Left lung (tissue), 4 donors: ENCODE measurements at regions not wholly inside any gene's neighbourhood (a gene's known extent, or its start where the extent isn't known, plus 50 kb on each side); places are given as distances from the start of the nearest gene placed in this dataset.

Experiments
- ATAC-seq: fragments of 200-7000 bp; cut with Tn5 transposase; one replicate; pipeline ENCODE4 v1.9.1; 2020; ENCODE audit warnings: moderate library complexity
- DNase-seq, 4 donors: peaks; one replicate each; pipeline ENCODE4 v3.0.0-alpha.2; 2013 to 2020
- H3K27ac ChIP-seq, 2 donors: fragments of 200-600 bp; sonication (generic) in 1 of 2; one replicate each; pipeline versions ENCODE4 v1.5.0 to v1.8.0; 2020 to 2021
- H3K27me3 ChIP-seq, 2 donors: fragments of 200-600 bp; sonication (generic) in 1 of 2; one replicate each; pipeline versions ENCODE4 v1.5.0 to v1.8.0; 2020 to 2021
- H3K36me3 ChIP-seq, 2 donors: fragments of 200-600 bp; sonication (generic) in 1 of 2; one replicate each; pipeline versions ENCODE4 v1.5.0 to v1.8.0; 2020 to 2021
- H3K4me1 ChIP-seq, 2 donors: fragments of 200-600 bp; one replicate each; pipeline ENCODE4 v1.8.0; 2021
- H3K4me3 ChIP-seq, 2 donors: fragments of 200-600 bp; sonication (generic) in 1 of 2; one replicate each; pipeline versions ENCODE4 v1.5.0 to v1.8.0; 2020 to 2021; ENCODE audit warnings: mild to moderate bottlenecking in 1 of 2
- H3K9me3 ChIP-seq, 2 donors: fragments of 200-600 bp; sonication (generic) in 1 of 2; one replicate each; pipeline versions ENCODE4 v1.5.0 to v1.8.0; 2020 to 2021
- intact Hi-C, 2 donors: fragments of 100-400 bp; cut with DNase I; formaldehyde crosslinking; loops; one replicate each; pipeline versions ENCODE4 v1.11.2 to v1.14.2; 2022
- TF ChIP-seq, protein P1 (sequence below), 2 donors: fragments of 200-600 bp; sonication (generic) in 1 of 2; IDR thresholded peaks; one replicate each; pipeline versions ENCODE4 v1.5.0 to v1.8.0; 2021; ENCODE audit warnings: antibody characterized with exemption in 2 of 2
- donor health status: DM: no; HTN: yes; CAD: no.
- donor health status: DM: no; HTN: no; CAD: no.

- TF ChIP-seq, protein P1, sequence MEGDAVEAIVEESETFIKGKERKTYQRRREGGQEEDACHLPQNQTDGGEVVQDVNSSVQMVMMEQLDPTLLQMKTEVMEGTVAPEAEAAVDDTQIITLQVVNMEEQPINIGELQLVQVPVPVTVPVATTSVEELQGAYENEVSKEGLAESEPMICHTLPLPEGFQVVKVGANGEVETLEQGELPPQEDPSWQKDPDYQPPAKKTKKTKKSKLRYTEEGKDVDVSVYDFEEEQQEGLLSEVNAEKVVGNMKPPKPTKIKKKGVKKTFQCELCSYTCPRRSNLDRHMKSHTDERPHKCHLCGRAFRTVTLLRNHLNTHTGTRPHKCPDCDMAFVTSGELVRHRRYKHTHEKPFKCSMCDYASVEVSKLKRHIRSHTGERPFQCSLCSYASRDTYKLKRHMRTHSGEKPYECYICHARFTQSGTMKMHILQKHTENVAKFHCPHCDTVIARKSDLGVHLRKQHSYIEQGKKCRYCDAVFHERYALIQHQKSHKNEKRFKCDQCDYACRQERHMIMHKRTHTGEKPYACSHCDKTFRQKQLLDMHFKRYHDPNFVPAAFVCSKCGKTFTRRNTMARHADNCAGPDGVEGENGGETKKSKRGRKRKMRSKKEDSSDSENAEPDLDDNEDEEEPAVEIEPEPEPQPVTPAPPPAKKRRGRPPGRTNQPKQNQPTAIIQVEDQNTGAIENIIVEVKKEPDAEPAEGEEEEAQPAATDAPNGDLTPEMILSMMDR (IDR thresholded peaks at IDR 0.05): no peak
- Histone ChIP-seq H3K4me1 (no peaks in the 10 kb centered on the region), H3K27ac (no peak overlapping the region), H3K36me3 (no peaks in the 10 kb centered on the region), H3K27me3 (no peaks in the 10 kb centered on the region), H3K9me3 (no peaks in the 10 kb centered on the region), H3K4me3 (no peak overlapping the region)
- intact Hi-C loops: no loop called here
- DNase-seq: peak in 2 of 4 donors; percentile 24 to 51
- ATAC-seq: no peak
These were observed 256.8 kb upstream of the ADAMTS16 start for GRCh38 chr5:4883360-4883759.

DNA sequence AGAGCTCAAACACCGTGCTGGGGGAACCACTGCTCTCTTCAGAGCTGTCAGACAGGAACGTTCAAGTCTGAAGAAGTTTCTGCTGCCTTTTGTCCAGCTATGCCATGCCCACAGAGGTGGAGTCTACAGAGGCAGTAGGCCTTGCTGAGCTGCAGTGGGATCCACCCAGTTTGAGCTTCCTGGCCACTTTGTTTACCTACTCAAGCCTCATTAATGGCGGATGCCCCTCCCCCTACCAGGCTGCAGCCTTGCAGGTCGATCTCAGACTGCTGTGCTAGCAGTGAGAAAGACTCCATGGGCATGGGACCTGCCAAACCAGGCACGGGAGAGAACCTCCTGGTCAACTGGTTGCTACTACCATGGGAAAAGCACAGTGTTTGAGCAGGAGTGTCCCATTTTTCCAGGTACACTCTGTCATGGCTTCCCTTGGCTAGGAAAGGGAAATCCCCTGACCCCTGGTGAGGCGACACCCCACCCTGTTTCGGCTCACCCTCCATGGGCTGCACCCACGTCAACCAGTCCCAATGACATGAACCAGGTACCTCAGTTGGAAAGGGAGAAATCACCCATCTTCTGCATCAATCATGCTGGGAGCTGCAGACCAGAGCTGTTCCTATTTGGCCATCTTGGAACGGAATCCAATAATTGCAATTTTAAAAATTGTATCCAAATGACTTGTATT, 246.9 kb upstream of the ADAMTS16 start:
- no peaks in the 10 kb centered on the region for H3K9me3 ChIP-seq
- DNase-seq (no peak), ATAC-seq (no peak)
- H3K4me1 ChIP-seq: no peaks in the 10 kb centered on the region
- no peak overlapping the region for H3K4me3 ChIP-seq
- TF ChIP-seq, protein P1 (IDR thresholded peaks at IDR 0.05): no peak
- no peaks in the 10 kb centered on the region for H3K36me3 ChIP-seq
- no peak overlapping the region for H3K27ac ChIP-seq
- no peaks in the 10 kb centered on the region for H3K27me3 ChIP-seq
- intact Hi-C loops: no loop called here

GRCh38 chr5:4896328-4896727, 243.8 kb upstream of the ADAMTS16 start:
- DNase-seq: no peak
- Histone ChIP-seq H3K27me3 (no peaks in the 10 kb centered on the region), H3K27ac (no peak overlapping the region), H3K36me3 (no peaks in the 10 kb centered on the region), H3K9me3 (no peaks in the 10 kb centered on the region), H3K4me3 (no peak overlapping the region), H3K4me1 (no peaks in the 10 kb centered on the region)
- intact Hi-C loops: no loop called here
- TF ChIP-seq, protein P1 (IDR thresholded peaks at IDR 0.05): no peak
- ATAC-seq: no peak

DNA sequence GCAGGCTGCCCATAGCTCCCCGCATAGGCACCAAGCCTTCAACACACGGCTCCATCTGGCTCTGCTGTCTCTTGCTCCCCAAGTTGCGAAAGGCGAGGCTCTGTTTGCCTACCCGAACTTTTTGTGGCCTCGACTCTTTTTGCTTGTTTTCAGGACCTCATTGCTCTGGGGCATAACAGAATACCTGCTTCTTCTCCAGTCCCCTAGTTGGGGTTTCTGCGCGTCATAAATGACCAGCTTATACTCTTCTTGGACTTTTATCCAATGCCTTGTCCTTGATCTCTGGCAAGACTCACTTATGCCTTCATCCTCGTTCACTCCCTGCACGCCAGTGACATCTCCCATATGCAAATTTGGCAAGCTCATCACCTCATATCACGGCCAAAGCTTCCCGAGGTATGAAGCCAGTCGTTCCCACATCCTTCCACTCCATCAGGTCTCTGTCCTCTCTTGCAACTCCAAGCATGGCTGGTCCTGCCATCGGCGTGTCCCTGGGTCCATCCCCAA, 238.8 kb upstream of the ADAMTS16 start:
- Histone ChIP-seq H3K4me1 (no peaks in the 10 kb centered on the region), H3K9me3 (no peaks in the 10 kb centered on the region), H3K27me3 (no peaks in the 10 kb centered on the region), H3K36me3 (no peaks in the 10 kb centered on the region), H3K4me3 (no peak overlapping the region), H3K27ac (no peak overlapping the region)
- ATAC-seq (no peak), DNase-seq (no peak)
- TF ChIP-seq, protein P1 (IDR thresholded peaks at IDR 0.05): no peak
- intact Hi-C loops: no loop called here

DNA sequence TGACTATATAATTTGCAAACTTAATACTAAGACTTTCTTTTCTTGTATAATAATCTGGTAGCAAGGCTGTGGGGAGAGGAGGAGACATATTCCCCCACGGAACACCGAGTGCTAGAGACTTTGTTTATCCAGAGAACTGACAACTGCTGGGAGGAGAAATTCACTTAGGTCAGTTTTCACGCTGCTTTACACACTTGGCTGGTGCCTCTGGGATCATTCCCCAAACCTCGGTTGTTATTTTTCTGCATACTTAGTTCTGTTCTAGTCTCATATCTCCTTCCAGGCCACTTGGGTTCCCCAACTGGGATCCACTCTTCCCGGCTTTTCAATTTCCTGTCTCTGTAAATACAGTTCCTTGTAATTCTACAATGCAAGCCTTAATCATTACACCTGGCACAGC, 238.2 kb upstream of the ADAMTS16 start:
- Histone ChIP-seq H3K27ac (no peak overlapping the region), H3K4me1 (no peaks in the 10 kb centered on the region), H3K9me3 (no peaks in the 10 kb centered on the region), H3K27me3 (no peaks in the 10 kb centered on the region), H3K4me3 (no peak overlapping the region), H3K36me3 (no peaks in the 10 kb centered on the region)
- TF ChIP-seq, protein P1 (IDR thresholded peaks at IDR 0.05): no peak
- intact Hi-C loops: no loop called here
- DNase-seq (no peak), ATAC-seq (no peak)
